ENCODE measurements at regions not wholly inside any gene's neighbourhood (a gene's known extent, or its start where the extent isn't known, plus 50 kb on each side); places are given as distances from the start of the nearest gene placed in this dataset.

GRCh38 chr20:46786566-46786965, 77.1 kb downstream of the SLC2A10 start:
- no peak for TF ChIP-seq POLR2AphosphoS5 (IDR thresholded peaks at IDR 0.05; ENCODE audit: low read depth, low read length)
- no peak for TF ChIP-seq TAF1 (IDR thresholded peaks at IDR 0.05; ENCODE audit: borderline replicate concordance, low read depth, low read length)
